ENCODE measurements at regions not wholly inside any gene's neighbourhood (a gene's known extent, or its start where the extent isn't known, plus 50 kb on each side); places are given as distances from the start of the nearest gene placed in this dataset.

DNA sequence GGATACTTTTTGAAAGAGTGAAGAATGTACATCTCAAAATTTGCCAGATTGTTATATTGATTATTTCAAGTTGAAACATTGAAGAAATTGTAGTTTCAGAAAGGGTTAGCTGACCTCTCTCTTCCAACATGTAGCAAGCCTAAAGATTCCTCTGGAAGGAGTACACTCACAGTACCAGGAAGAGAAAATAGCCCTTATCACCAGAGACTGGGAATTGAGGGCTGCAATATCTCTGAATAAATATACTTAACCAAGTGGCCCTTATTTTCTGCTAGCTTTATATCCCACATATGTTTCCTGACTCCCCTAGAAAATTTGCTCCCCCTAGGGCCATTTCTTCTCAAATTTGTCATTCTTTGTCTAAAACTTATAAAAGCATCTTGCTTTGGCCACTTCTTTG, 332.2 kb downstream of the GASK1B start:
- Mint-ChIP-seq H3K4me1 (ENCODE audit: low read depth, unreplicated experiment) (no peaks in the 10 kb centered on the region), H3K9me3 (ENCODE audit: unreplicated experiment) (no peaks in the 10 kb centered on the region)
- TF ChIP-seq, protein P1, sequence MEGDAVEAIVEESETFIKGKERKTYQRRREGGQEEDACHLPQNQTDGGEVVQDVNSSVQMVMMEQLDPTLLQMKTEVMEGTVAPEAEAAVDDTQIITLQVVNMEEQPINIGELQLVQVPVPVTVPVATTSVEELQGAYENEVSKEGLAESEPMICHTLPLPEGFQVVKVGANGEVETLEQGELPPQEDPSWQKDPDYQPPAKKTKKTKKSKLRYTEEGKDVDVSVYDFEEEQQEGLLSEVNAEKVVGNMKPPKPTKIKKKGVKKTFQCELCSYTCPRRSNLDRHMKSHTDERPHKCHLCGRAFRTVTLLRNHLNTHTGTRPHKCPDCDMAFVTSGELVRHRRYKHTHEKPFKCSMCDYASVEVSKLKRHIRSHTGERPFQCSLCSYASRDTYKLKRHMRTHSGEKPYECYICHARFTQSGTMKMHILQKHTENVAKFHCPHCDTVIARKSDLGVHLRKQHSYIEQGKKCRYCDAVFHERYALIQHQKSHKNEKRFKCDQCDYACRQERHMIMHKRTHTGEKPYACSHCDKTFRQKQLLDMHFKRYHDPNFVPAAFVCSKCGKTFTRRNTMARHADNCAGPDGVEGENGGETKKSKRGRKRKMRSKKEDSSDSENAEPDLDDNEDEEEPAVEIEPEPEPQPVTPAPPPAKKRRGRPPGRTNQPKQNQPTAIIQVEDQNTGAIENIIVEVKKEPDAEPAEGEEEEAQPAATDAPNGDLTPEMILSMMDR (IDR thresholded peaks at IDR 0.05; ENCODE audit: partially characterized antibody, unreplicated experiment) = no peak

GRCh38 chr4:157840034-157840433, 332.8 kb downstream of the GASK1B start:
- DNase-seq = no peak
- H3K27me3 Mint-ChIP-seq (ENCODE audit: unreplicated experiment) = no peaks in the 10 kb centered on the region
- no peak overlapping the region for H3K27ac Mint-ChIP-seq (ENCODE audit: unreplicated experiment)
- H3K9me3 Mint-ChIP-seq (ENCODE audit: unreplicated experiment) = no peaks in the 10 kb centered on the region
- TF ChIP-seq, protein P1 (IDR thresholded peaks at IDR 0.05; ENCODE audit: partially characterized antibody, unreplicated experiment) = no peak
- no peak overlapping the region for H3K4me3 Mint-ChIP-seq (ENCODE audit: unreplicated experiment)
- no peaks in the 10 kb centered on the region for H3K4me1 Mint-ChIP-seq (ENCODE audit: low read depth, unreplicated experiment)
- H3K36me3 Mint-ChIP-seq (ENCODE audit: unreplicated experiment) = no peaks in the 10 kb centered on the region

More for the DNA sequence above, 332.2 kb downstream of the GASK1B start:
- DNase-seq = no peak
- no peak overlapping the region for H3K4me3 Mint-ChIP-seq (ENCODE audit: unreplicated experiment)
- no peak overlapping the region for H3K27ac Mint-ChIP-seq (ENCODE audit: unreplicated experiment)
- H3K36me3 Mint-ChIP-seq (ENCODE audit: unreplicated experiment) = no peaks in the 10 kb centered on the region
- no peaks in the 10 kb centered on the region for H3K27me3 Mint-ChIP-seq (ENCODE audit: unreplicated experiment)

- H3K4me1 Mint-ChIP-seq (ENCODE audit: low read depth, unreplicated experiment) = no peaks in the 10 kb centered on the region
These were observed 334.5 kb downstream of the GASK1B start for GRCh38 chr4:157838366-157838765.

DNA sequence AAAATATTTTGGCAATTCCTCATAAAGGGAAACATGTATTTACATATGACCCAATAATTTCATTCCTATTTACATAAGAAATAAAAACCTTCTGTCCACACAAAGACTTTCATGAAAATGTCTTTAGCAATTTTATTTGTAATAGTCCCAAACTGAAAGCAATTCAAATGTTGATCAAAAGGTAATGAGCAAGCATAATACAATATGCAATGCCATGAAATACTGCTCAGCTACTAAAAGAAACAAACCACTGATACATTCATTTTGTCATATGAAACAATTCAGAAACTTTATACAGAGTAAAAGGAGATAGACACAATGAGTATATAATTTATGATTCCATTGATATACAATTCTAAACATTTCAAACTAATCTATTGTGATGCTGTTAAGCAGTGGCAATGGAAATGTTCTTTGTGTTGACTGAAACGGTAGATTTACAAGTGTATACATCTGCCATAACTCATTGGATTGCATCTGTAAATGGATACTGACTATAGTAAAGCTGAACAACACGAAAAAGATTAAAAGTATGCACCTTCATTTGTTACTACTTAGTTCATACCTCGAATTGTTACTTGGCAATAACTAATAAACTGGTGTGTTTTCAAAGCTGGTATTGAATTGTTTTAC, 335.6 kb downstream of the GASK1B start:
- Mint-ChIP-seq H3K9me3 (ENCODE audit: unreplicated experiment) (no peaks in the 10 kb centered on the region), H3K27ac (ENCODE audit: unreplicated experiment) (no peak overlapping the region), H3K36me3 (ENCODE audit: unreplicated experiment) (no peaks in the 10 kb centered on the region), H3K27me3 (ENCODE audit: unreplicated experiment) (no peaks in the 10 kb centered on the region), H3K4me3 (ENCODE audit: unreplicated experiment) (no peak overlapping the region), H3K4me1 (ENCODE audit: low read depth, unreplicated experiment) (no peaks in the 10 kb centered on the region)
- TF ChIP-seq, protein P1 (IDR thresholded peaks at IDR 0.05; ENCODE audit: partially characterized antibody, unreplicated experiment) = no peak
- DNase-seq = no peak

More at GRCh38 chr4:157838366-157838765, 334.5 kb downstream of the GASK1B start:
- DNase-seq = no peak
- H3K9me3 Mint-ChIP-seq (ENCODE audit: unreplicated experiment) = no peaks in the 10 kb centered on the region
- no peak overlapping the region for H3K27ac Mint-ChIP-seq (ENCODE audit: unreplicated experiment)
- H3K27me3 Mint-ChIP-seq (ENCODE audit: unreplicated experiment) = no peaks in the 10 kb centered on the region
- no peak overlapping the region for H3K4me3 Mint-ChIP-seq (ENCODE audit: unreplicated experiment)
- TF ChIP-seq, protein P1 (IDR thresholded peaks at IDR 0.05; ENCODE audit: partially characterized antibody, unreplicated experiment) = no peak
- no peaks in the 10 kb centered on the region for H3K36me3 Mint-ChIP-seq (ENCODE audit: unreplicated experiment)

DNA sequence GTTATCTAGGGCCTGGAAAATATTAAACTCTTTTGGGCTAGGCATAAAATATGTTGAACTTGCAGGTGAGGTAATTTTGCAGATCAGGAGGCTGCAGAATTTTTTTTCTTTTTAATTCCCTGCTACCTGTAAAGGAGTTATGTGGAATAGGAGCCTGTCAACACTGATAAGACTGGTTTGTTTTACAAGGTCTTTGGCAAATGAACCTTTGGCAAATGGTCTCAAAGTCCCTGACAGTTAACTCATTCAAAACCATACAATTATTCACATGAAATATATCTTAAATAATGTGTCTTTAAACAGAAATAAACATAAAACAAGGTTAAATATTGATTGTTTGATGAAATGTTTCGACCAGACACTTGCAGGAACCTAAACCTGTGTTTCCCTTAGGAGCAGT, 340.2 kb downstream of the GASK1B start:
- no peak for DNase-seq
- Mint-ChIP-seq H3K4me3 (ENCODE audit: unreplicated experiment) (no peak overlapping the region), H3K27ac (ENCODE audit: unreplicated experiment) (no peak overlapping the region), H3K27me3 (ENCODE audit: unreplicated experiment) (no peaks in the 10 kb centered on the region), H3K9me3 (ENCODE audit: unreplicated experiment) (no peaks in the 10 kb centered on the region), H3K36me3 (ENCODE audit: unreplicated experiment) (no peaks in the 10 kb centered on the region), H3K4me1 (ENCODE audit: low read depth, unreplicated experiment) (no peaks in the 10 kb centered on the region)
- TF ChIP-seq, protein P1 (IDR thresholded peaks at IDR 0.05; ENCODE audit: partially characterized antibody, unreplicated experiment) = no peak

All from glutamatergic neuron (in vitro differentiated cells).